ENCODE measurements at regions not wholly inside any gene's neighbourhood (a gene's known extent, or its start where the extent isn't known, plus 50 kb on each side); places are given as distances from the start of the nearest gene placed in this dataset.

GRCh38 chr22:48264586-48264985, 1502.1 kb downstream of the TBC1D22A start:
- H3K36me3 ChIP-seq, result no peaks in the 10 kb centered on the region
- no peaks in the 10 kb centered on the region for H3K27me3 ChIP-seq
- no peak overlapping the region for H3K4me3 ChIP-seq
- H3K4me1 ChIP-seq (ENCODE audit: insufficient read depth), result no peaks in the 10 kb centered on the region
- intact Hi-C loops (cut with DNase I), result no loop called here
- DNase-seq, result no peak
- TF ChIP-seq POLR2A (IDR thresholded peaks at IDR 0.05), result no peak
- TF ChIP-seq CTCF (IDR thresholded peaks at IDR 0.05), result no peak
- no peak for TF ChIP-seq EP300 (IDR thresholded peaks at IDR 0.05)
- WGBS, 3 donors, result 93 to 95% (median 94%) methylated on average over 14 of the region's 14 CpGs
- no peaks in the 10 kb centered on the region for H3K9me3 ChIP-seq
- no peak overlapping the region for H3K27ac ChIP-seq

- 84 to 89% (median 86%) methylated on average over 11 of the region's 11 CpGs for WGBS, 3 donors
- DNase-seq, result no peak
These were observed 1501.4 kb downstream of the TBC1D22A start for GRCh38 chr22:48263791-48264351.

GRCh38 chr22:48263431-48263765, 1500.9 kb downstream of the TBC1D22A start:
- Histone ChIP-seq H3K9me3 (no peaks in the 10 kb centered on the region), H3K27me3 (no peaks in the 10 kb centered on the region), H3K4me1 (ENCODE audit: insufficient read depth) (no peaks in the 10 kb centered on the region), H3K4me3 (no peak overlapping the region), H3K36me3 (no peaks in the 10 kb centered on the region), H3K27ac (no peak overlapping the region)
- no peak for TF ChIP-seq EP300 (IDR thresholded peaks at IDR 0.05)
- TF ChIP-seq CTCF (IDR thresholded peaks at IDR 0.05), result no peak
- no peak for TF ChIP-seq POLR2A (IDR thresholded peaks at IDR 0.05)
- intact Hi-C loops (cut with DNase I), result no loop called here
- WGBS, 3 donors, result 83 to 84% (median 83%) methylated on average over 7 of the region's 7 CpGs
- DNase-seq, result no peak

More at GRCh38 chr22:48263791-48264351, 1501.4 kb downstream of the TBC1D22A start:
- Histone ChIP-seq H3K9me3 (no peaks in the 10 kb centered on the region), H3K4me1 (ENCODE audit: insufficient read depth) (no peaks in the 10 kb centered on the region), H3K27me3 (no peaks in the 10 kb centered on the region), H3K27ac (no peak overlapping the region), H3K4me3 (no peak overlapping the region), H3K36me3 (no peaks in the 10 kb centered on the region)
- intact Hi-C loops (cut with DNase I), result no loop called here
- TF ChIP-seq POLR2A (IDR thresholded peaks at IDR 0.05), result no peak
- no peak for TF ChIP-seq CTCF (IDR thresholded peaks at IDR 0.05)
- TF ChIP-seq EP300 (IDR thresholded peaks at IDR 0.05), result no peak

GRCh38 chr22:48262596-48263430, 1500.4 kb downstream of the TBC1D22A start:
- Histone ChIP-seq H3K27ac (no peak overlapping the region), H3K4me3 (no peak overlapping the region)

More at GRCh38 chr22:48262596-48263430, 1500.4 kb downstream of the TBC1D22A start:
- TF ChIP-seq CTCF (IDR thresholded peaks at IDR 0.05) (no peak), EP300 (IDR thresholded peaks at IDR 0.05) (no peak), POLR2A (IDR thresholded peaks at IDR 0.05) (no peak)
- Histone ChIP-seq H3K27me3 (no peaks in the 10 kb centered on the region), H3K9me3 (no peaks in the 10 kb centered on the region), H3K36me3 (no peaks in the 10 kb centered on the region), H3K4me1 (ENCODE audit: insufficient read depth) (no peaks in the 10 kb centered on the region)
- DNase-seq, result no peak
- intact Hi-C loops (cut with DNase I), result no loop called here
- WGBS, 3 donors, result 82 to 91% (median 84%) methylated on average over 10 of the region's 10 CpGs
